ENCODE measurements at regions not wholly inside any gene's neighbourhood (a gene's known extent, or its start where the extent isn't known, plus 50 kb on each side); places are given as distances from the start of the nearest gene placed in this dataset.

DNA sequence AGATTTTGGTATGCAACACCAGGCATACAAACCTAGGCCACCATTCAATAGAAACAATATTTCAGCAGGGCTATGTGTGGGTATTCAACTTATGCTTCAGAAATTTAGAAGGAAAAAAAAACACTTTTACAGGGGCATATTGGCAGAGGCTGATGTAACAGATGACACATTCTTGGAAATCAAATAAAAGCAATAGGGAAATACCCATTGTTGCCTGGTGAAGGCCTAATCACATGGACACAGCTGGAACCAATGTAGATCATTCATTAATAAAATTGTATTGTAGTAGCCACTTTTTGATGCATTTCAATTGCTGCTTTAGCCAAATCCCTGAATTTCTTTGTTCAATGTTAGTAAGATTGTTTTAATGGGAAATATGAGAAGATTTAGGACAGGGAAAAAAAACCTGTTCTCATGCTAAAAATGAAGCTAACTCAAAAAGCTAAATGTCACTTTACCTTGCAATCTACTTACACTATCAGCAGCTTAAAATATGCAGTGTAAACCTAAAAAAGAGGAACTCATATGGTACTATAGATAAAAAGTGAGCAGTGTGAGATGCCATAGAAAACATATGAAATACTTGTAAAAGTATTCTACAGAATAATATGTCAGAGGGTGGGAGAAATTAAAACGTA is 289.4 kb downstream of the ZEB2 start (continued):
- no peak for TF ChIP-seq ARID2 (IDR thresholded peaks at IDR 0.05)
- TF ChIP-seq TCFL5 (CRISPR knock-in tag; conservative IDR thresholded peaks at IDR 0.05): no peak
- TF ChIP-seq, protein P1, sequence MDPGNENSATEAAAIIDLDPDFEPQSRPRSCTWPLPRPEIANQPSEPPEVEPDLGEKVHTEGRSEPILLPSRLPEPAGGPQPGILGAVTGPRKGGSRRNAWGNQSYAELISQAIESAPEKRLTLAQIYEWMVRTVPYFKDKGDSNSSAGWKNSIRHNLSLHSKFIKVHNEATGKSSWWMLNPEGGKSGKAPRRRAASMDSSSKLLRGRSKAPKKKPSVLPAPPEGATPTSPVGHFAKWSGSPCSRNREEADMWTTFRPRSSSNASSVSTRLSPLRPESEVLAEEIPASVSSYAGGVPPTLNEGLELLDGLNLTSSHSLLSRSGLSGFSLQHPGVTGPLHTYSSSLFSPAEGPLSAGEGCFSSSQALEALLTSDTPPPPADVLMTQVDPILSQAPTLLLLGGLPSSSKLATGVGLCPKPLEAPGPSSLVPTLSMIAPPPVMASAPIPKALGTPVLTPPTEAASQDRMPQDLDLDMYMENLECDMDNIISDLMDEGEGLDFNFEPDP (CRISPR knock-in tag; IDR thresholded peaks at IDR 0.05): no peak
- no peak for TF ChIP-seq ZNF197 (CRISPR knock-in tag; IDR thresholded peaks at IDR 0.05; ENCODE audit: low read depth)
- TF ChIP-seq, protein P2, sequence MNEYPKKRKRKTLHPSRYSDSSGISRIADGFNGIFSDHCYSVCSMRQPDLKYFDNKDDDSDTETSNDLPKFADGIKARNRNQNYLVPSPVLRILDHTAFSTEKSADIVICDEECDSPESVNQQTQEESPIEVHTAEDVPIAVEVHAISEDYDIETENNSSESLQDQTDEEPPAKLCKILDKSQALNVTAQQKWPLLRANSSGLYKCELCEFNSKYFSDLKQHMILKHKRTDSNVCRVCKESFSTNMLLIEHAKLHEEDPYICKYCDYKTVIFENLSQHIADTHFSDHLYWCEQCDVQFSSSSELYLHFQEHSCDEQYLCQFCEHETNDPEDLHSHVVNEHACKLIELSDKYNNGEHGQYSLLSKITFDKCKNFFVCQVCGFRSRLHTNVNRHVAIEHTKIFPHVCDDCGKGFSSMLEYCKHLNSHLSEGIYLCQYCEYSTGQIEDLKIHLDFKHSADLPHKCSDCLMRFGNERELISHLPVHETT (CRISPR knock-in tag; conservative IDR thresholded peaks at IDR 0.05 in 1 of 2, IDR thresholded peaks at IDR 0.05 in 1 of 2): no peak; a peak in 1 of 4 replicates
- TF ChIP-seq, protein P3, sequence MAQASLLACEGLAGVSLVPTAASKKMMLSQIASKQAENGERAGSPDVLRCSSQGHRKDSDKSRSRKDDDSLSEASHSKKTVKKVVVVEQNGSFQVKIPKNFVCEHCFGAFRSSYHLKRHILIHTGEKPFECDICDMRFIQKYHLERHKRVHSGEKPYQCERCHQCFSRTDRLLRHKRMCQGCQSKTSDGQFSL (CRISPR knock-in tag; IDR thresholded peaks at IDR 0.05): no peak
- TF ChIP-seq, protein P3 (tag; IDR thresholded peaks at IDR 0.05): no peak
- 0 out of 4 replicates have a peak, but pooled peaks of 1 of the 2 experiments have one; percentile 14 for TF ChIP-seq RCOR1 (IDR thresholded peaks at IDR 0.05; ENCODE audit: borderline replicate concordance in 1 of 2, low read depth in 2 of 2, low read length in 2 of 2)
- TF ChIP-seq, protein P4, sequence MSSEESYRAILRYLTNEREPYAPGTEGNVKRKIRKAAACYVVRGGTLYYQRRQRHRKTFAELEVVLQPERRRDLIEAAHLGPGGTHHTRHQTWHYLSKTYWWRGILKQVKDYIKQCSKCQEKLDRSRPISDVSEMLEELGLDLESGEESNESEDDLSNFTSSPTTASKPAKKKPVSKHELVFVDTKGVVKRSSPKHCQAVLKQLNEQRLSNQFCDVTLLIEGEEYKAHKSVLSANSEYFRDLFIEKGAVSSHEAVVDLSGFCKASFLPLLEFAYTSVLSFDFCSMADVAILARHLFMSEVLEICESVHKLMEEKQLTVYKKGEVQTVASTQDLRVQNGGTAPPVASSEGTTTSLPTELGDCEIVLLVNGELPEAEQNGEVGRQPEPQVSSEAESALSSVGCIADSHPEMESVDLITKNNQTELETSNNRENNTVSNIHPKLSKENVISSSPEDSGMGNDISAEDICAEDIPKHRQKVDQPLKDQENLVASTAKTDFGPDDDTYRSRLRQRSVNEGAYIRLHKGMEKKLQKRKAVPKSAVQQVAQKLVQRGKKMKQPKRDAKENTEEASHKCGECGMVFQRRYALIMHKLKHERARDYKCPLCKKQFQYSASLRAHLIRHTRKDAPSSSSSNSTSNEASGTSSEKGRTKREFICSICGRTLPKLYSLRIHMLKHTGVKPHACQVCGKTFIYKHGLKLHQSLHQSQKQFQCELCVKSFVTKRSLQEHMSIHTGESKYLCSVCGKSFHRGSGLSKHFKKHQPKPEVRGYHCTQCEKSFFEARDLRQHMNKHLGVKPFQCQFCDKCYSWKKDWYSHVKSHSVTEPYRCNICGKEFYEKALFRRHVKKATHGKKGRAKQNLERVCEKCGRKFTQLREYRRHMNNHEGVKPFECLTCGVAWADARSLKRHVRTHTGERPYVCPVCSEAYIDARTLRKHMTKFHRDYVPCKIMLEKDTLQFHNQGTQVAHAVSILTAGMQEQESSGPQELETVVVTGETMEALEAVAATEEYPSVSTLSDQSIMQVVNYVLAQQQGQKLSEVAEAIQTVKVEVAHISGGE (CRISPR knock-in tag; IDR thresholded peaks at IDR 0.05): 0 out of 6 replicates have a peak, but pooled peaks of 1 of the 3 experiments have one; percentile 20
- TF ChIP-seq, protein P5, sequence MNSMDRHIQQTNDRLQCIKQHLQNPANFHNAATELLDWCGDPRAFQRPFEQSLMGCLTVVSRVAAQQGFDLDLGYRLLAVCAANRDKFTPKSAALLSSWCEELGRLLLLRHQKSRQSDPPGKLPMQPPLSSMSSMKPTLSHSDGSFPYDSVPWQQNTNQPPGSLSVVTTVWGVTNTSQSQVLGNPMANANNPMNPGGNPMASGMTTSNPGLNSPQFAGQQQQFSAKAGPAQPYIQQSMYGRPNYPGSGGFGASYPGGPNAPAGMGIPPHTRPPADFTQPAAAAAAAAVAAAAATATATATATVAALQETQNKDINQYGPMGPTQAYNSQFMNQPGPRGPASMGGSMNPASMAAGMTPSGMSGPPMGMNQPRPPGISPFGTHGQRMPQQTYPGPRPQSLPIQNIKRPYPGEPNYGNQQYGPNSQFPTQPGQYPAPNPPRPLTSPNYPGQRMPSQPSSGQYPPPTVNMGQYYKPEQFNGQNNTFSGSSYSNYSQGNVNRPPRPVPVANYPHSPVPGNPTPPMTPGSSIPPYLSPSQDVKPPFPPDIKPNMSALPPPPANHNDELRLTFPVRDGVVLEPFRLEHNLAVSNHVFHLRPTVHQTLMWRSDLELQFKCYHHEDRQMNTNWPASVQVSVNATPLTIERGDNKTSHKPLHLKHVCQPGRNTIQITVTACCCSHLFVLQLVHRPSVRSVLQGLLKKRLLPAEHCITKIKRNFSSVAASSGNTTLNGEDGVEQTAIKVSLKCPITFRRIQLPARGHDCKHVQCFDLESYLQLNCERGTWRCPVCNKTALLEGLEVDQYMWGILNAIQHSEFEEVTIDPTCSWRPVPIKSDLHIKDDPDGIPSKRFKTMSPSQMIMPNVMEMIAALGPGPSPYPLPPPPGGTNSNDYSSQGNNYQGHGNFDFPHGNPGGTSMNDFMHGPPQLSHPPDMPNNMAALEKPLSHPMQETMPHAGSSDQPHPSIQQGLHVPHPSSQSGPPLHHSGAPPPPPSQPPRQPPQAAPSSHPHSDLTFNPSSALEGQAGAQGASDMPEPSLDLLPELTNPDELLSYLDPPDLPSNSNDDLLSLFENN (IDR thresholded peaks at IDR 0.05; ENCODE audit: low read depth in 2 of 2, low read length in 2 of 2): peak in 1 of 2 experiments; percentile 46; a peak in 1 of 4 replicates
- TF ChIP-seq ZKSCAN3 (CRISPR knock-in tag; IDR thresholded peaks at IDR 0.05): no peak
- TF ChIP-seq ZNF354B (CRISPR knock-in tag; IDR thresholded peaks at IDR 0.05): no peak
